Nucleus accumbens (tissue), 56 donors: ENCODE measurements at regions not wholly inside any gene's neighbourhood (a gene's known extent, or its start where the extent isn't known, plus 50 kb on each side); places are given as distances from the start of the nearest gene placed in this dataset.

ENCODE experiments used
- DNase-seq, 56 donors: peaks; one replicate each; lab custom pipeline; 2025; lab: John Stamatoyannopoulos, UW

- peak in 2 of 56 donors; percentile 10 for DNase-seq
Observed at GRCh38 chr9:135023088-135023785, 64.2 kb upstream of the OLFM1 start.

- DNase-seq, result no peak
Observed at GRCh38 chr9:135023786-135024405, 63.6 kb upstream of the OLFM1 start.

- DNase-seq, result no peak
Observed at GRCh38 chr9:135029463-135029862, 58.0 kb upstream of the OLFM1 start.

- DNase-seq, result no peak
Observed at GRCh38 chr9:135029871-135030565, 57.5 kb upstream of the OLFM1 start.

- no peak for DNase-seq
Observed at GRCh38 chr9:135030566-135031226, 56.8 kb upstream of the OLFM1 start.

- no peak for DNase-seq
Observed at GRCh38 chr9:135032041-135032835, 55.2 kb upstream of the OLFM1 start.

- no peak for DNase-seq
Observed at GRCh38 chr9:135032868-135033460, 54.5 kb upstream of the OLFM1 start.

GRCh38 chr9:135033487-135033886 lies 54.0 kb upstream of the OLFM1 start:
- DNase-seq, result no peak

GRCh38 chr9:135034106-135034505 lies 53.4 kb upstream of the OLFM1 start:
- DNase-seq, result no peak

GRCh38 chr9:135035781-135036760 lies 51.4 kb upstream of the OLFM1 start:
- DNase-seq, result no peak

- DNase-seq, result no peak
Observed at GRCh38 chr9:135036861-135037465, 50.5 kb upstream of the OLFM1 start.

- DNase-seq, result no peak
Observed at GRCh38 chr9:135037521-135038250, 49.8 kb upstream of the OLFM1 start.
